NOMO-1 treated with dmso at 0.1 percent for 144 hours (cell line): ENCODE measurements at regions not wholly inside any gene's neighbourhood (a gene's known extent, or its start where the extent isn't known, plus 50 kb on each side); places are given as distances from the start of the nearest gene placed in this dataset.
"Not testable (repeated sequence)": the region's sequence is repeated elsewhere in the genome, so short reads cannot be mapped to it uniquely, and the experiment has no call there.

Source experiments
- DNase-seq: peaks from one replicate; lab custom pipeline; 2025; ENCODE audit not compliant: unreplicated experiment; lab: John Stamatoyannopoulos, UW

DNA sequence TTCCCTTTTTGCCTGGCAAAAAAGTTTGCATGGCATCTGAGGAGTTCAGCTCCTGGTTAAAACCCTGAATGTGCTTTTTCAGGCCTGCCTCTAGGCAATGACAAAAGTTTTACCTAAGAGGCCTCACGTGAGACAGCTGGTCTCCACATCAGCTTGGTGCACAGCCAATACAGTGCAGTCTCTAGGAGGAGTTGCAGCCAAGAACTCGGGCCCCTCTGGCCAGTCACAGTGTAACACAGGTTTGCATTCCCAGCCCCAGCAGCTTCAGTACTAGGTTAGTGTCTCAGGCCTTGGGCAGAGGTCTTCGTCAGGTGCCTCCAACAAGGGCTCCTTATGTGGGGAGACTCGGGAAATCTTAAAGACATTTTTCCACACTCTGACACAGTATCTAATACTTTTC, 771.7 kb downstream of the SORCS1 start:
- DNase-seq: no peak

DNA sequence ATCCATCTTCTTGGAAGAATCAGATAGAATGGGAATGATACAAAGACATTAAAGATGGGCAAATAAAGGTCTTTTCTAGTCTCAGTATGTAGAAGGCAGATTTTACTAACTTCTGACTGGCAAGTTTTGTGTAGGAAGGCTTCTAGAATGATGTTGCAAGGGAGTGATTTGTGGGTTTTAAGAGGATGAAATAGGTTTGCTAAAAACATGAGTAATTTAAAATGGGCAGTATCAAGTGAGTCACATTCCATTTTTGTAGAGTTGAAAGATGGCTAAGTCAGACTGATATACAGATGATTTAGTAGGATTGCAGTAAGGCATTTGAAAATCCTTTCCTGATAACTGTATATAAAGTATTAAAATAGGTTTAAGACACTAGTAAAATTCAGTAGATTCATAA, 777.4 kb downstream of the SORCS1 start:
- no peak for DNase-seq

DNA sequence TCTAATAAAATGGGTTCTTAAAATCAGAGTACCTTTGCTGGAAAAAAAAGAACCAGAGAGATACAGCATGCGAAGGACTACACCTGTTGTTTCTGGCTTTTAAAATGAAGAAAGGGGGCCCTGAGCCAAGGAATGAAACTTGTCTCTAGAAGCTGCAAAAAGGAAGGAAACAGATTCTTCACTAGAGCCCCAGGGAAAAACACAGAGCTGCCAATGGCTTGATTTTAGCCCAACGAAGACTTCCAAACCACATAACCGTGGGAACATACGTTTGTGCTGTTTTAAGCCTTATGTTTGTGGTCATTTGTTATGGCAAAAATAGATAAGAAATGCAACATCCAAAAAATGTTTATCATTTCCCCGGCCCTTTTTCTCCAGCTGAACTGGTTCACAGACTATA, 780.0 kb downstream of the SORCS1 start:
- DNase-seq: no peak

DNA sequence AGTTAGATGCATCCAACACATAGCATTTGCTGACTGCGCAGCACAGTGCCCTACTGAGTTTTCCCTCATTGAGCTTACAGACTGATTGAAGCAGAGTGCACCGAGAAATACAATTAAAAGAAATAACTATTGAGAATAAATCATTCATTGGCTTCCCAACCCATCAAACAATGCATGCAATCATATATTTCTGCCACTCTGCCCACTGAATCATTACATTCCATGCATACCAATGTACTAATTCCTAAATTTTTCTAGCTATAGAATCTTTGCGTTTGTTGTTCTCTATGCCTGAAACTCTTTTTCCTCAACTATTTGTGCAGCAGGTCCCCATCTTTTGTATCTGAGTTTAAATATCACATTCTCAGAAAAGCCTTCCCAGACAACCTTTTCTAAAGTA, 783.8 kb downstream of the SORCS1 start:
- no peak for DNase-seq

DNA sequence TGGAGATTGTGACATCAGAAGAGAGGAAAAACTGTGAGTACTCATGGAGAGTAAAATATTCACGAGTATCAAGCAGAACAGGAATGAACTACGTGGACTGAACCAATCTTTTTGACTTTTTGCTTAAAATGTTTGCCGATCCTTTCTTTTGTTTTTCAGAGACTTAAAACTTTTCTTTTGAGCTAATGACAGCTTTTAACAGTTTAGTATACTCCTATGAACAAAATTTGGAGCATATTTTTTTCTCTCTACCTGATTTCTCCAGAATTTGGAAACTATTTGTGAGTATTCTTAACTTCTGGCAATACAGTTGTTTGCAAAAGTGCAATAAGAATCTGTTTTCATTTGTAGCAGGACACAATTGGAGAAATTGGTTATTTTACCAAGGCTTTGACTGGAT, 786.3 kb downstream of the SORCS1 start:
- DNase-seq: no peak

DNA sequence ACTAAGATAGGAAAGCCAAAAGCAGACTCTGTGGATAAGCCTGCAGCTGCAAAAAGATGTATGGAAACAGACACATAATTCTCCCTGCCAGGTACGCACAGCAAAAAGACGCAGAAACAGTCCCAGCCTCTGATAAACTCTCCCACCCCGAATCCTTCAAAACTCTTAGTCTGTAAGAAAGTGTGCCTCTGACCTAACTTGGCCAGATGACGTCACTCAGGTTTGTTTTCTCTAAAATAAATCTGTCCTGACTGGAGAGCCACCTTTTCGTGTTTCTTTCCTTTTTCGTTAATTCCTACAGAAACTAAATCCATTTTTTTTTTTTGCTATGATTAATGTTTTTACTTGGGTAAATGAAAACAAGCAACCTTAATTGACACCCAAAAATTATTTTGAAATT, 793.8 kb downstream of the SORCS1 start:
- no peak for DNase-seq

DNA sequence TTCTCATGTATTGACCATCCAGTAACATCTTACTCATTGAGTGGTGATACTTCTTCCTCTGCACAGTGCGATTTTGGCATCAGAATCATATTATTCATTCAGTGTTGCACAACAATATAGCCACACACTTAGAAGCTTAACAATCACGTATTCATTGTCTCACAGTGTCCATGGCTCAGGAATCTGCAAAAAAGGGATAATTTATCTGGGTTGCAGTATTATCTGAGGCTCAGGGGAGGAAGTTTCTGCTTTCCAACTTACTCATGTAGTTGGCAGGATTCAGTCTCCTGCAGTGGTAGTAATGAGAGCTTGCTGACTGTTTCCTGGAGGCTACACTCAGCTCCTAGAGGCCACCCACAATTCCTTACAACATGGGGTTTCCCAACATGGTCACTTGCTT, 803.6 kb downstream of the SORCS1 start:
- no peak for DNase-seq

DNA sequence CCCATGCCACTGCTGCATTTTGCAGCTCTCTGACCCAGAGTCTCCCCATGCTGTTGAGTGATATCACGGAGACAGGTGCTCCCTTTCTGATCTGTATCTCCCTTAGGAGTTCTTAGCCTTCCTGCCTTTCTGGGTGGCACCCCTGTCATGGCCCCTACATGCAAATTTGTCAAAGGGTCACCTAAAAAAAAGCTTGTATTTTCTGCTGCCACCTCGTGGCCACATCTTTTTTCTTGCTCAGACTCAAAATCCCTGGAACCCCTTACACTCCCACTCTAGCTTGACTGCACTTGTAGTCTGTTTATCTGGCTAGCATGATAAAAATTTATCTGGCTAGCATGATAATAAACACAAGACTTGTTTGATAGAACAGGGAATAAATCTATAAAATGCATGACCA, 809.1 kb downstream of the SORCS1 start:
- no peak for DNase-seq

DNA sequence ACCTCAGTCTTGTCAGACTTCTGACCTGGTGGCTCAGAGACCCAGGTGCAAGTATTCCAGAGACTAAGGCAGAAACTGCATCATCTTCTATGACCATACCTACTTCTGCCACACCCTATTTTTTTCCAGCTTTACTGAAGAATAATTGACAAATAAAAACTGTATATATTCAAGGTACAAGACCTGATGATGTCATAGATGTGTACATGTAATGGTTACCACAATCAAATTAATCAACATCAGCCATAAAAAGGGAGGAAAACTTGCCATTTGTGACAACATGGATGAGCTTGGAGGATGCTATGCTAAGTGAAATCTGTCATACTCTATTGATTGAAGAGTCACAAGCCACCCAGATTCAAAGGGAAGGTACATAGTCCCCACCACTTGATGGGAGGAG, 815.6 kb downstream of the SORCS1 start:
- DNase-seq: no peak

DNA sequence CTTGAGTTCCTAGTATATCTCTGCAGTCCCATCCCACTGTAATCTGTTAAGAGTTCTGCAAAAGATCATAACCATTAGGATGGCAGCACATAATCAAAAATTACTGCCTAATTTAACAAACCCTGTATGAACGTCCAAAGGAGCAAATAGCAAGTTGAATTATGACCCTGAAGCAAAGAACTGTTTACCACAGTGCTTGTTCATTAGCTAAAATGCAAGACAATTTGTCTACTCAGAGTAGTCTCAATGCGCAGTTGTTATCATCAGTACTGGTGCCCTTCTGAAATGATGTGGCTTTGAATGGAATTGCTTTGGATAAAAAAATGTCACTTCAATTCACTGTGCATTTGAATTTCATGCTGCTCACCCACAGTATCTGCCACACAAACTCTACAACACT, 817.0 kb downstream of the SORCS1 start:
- no peak for DNase-seq

DNA sequence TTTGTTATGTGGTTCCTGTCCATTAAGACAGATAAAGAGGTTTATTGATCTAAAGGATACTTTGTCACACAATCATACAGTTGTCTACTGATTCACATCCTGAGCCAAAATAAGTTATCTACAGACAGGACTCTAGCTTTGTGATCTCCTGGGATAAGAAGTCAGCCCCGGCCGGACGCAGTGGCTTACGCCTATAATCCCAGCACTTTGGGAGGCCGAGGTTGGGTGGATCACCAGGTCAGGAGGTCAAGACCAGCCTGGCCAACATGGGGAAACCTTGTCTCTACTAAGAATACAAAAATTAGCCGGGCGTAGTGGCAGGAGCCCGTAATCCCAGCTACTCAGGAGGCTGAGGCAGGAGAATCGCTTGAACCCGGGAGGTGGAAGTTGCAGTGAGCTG, 821.0 kb downstream of the SORCS1 start:
- DNase-seq: not testable (repeated sequence)

DNA sequence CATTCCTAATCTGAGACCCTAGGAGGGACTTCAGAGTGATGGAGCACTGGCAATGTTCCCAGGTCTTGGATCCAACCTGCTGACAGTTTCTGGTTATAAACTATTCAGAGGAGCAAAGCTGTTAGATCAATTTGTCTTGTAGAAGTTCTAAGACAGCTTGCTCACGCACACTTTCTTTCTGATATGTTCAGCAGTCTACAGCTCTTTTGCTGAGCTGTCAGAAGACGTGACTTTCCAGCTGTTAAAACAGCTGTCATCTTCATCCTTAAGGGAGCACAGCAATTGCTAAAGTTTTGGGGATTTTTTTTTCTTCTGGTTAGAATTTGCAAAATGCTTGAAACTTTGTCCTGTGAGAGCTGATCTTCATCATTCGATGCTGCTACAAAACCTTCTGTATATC, 823.1 kb downstream of the SORCS1 start:
- no peak for DNase-seq

DNA sequence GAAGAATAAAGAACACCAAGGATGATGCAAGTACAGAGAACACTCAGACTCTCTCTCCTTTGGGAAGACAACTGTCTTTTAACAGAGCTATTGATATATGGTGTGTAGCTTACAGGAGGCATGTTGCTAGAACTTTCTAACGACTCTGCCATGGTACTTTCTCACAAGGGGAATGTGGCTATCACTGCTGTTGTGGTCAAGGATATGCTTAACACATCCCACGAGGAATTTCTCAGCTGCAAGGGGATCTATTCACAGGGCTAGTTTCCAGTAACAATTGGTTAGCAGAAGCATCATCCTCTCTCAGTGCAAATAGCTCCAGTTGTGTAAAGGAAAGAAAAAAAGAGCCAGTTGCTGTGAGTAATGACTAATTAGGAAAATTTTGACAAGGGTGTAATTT, 826.0 kb downstream of the SORCS1 start:
- no peak for DNase-seq

DNA sequence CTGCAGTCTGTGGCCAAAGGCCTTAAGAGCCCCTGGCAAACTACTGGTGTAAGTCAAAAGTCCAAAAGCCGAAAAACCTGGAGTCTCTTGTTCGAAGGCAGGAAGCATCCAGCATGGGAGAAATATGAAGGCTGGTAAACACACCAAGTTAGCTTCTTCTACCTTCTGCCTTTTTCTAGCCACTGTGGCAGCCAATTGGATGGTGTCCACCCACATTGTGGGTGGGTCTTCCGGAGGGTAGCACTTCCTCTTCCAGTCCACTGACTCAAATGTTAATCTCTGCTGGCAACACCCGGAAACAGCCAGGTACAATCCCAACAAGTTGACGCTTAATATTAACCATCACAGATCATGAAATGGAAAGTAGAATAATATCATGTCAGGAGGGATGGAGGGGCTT, 827.6 kb downstream of the SORCS1 start:
- DNase-seq: no peak

DNA sequence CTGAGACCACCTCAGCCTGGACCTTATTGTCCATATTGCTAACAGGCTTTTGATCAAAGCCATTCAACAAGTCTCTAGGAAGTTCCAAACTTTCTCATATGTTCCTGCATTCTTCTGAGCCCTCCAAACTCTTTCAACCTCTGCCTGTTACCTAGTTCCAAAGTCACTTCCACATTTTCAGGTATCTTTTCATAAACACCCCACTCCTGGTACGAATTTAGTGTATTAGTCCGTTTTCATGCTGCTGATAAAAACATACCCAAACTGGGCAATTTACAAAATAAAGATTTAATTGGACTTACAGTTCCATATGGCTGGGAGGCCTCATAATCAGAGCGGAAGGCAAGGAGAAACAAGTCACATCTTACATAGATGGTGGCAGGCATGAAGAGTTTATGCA, 836.8 kb downstream of the SORCS1 start:
- DNase-seq: no peak

DNA sequence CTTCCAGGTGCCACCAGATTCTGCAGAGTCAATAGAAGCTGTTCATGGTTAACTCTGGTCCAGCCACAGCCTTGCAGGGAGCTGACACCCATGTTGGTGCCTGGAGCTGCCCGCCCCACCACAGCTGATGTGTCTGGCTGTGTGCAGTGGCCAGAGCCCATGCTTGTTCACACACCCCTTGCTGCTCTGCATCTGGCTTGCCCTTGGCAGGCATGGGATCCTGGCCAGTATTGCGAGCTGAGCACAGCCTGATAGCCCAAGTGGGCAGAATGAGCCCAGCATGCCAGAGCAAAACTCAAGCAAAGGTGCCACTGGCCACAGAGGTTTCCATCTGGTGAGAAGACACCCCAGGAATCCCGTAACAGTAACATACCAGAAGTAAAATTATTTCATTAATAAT, 843.6 kb downstream of the SORCS1 start:
- no peak for DNase-seq

DNA sequence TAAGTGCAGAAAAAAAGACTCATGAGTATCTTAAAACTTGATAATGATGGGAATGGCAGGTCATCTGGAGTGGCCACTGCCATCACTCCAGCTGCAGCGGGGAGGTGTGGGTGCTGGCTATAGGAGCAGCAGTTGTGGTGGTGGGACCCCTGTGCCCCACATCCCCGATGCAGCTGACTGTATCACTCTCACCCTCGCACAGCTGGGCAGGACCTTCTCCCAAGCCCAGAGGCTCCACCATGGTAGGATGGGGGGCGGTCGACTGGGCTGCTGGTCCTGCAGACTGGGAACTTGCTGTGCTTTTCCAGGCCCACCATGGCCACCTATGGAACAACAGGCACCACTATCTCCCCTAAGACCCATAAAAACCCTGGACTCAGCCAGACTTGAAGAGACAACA, 844.4 kb downstream of the SORCS1 start:
- DNase-seq: no peak

DNA sequence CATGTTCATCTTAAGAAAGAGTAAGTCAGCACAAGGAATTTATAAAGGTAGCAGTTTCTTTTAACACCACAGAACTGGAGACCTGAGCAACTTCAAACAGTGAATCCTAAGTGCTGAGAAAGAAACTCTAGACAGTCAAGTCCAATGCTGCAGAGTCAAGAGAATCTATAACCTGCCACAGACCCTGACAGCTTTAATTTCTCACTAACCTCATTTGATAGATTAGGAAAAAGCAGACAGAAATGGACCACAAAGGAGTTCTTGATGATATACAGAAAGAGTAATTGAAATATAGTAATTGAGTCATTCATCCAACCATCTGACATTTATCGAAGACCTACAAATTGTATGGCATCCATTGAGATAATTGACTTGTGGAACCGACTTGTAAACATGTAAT, 847.0 kb downstream of the SORCS1 start:
- no peak for DNase-seq

DNA sequence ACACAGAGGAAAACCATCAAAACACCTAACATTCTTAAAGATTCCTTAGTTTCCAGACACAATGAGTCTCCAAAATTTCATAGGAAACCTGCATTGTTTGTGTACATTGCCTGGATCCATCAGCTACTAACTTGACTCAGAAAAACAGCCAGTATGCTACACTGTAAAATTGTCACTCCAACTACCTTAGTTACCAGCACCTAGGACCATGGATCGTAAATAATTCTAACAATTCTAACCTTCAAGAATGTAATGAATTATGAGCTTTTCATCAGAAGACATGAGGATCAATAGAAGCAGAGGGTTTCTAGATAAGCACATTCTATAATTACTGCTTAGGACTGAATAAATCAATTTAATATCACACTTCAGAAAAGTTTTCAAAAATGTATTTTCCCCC, 851.5 kb downstream of the SORCS1 start:
- DNase-seq: no peak

DNA sequence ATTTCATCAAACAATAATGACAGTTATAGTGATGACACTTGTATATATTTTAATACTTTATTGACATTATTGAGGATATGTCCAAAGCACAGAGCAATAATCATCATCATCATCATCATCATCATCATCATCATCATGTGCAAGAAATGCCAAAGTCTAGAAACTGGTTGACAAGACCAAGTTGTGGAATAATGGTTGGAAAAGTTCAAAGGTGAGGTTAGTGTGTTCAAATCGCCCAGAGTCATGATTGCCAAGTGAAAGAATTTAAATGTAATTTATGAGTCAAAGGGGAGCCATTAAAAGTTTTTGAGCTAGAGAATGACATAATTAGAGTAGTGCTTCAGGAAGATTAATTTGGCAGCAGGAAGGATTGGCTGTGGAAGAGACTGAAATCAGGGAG, 852.4 kb downstream of the SORCS1 start:
- no peak for DNase-seq

DNA sequence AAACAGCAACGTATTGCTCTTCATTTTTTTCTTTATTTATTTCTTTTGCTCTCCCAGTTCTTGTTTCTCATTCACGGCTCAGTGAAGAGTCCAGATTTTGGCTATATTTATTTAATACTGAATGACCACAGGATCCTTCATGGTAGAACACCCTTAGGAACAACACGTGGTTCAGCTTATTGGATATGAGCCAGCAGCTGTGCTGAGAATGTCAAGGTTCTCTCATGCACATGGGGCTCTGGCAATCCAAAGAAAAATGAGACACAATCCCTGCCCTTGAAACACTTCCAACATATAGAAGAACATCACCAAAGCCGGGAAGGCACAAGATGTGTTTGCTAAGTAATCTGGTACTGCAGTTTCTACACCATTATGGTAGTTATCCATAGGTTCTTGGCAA, 852.9 kb downstream of the SORCS1 start:
- no peak for DNase-seq

DNA sequence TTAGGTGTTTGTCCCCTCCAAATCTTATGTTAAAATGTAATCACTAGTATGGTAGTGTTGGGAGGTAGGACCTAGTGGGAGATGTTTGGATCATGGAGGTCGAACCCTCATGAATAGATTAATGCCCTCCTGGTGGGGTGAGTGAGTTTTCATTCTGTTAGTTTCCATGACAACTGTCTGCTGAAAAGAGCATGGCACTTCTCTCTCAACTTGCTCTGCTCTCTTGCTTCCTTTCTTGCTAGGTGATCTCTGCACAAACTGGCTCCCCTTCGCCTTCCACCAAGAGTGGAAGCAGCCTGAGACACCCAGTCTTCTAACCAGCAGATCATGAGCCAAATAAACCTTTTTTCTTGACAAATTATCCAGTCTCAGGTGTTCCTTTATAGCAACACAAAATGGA, 853.9 kb downstream of the SORCS1 start:
- no peak for DNase-seq

DNA sequence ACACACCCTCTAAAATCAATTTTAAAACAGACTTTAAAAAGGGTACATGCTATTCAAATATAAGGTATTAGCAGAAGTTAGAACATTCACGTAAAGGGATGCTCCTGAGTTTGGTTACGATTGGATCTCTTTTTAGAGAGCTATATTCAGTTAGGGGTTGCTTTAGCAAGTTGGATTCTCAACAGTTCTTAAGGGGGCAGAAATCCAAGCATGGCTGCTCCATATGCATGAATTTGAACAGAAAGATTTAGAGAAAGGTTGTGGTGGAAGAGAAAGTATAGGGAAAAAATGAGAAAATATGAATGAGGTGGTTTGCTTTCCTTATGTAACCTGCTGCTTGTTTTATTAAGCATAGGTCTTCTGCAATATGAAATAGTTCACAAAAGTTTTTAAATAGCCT, 855.1 kb downstream of the SORCS1 start:
- no peak for DNase-seq

DNA sequence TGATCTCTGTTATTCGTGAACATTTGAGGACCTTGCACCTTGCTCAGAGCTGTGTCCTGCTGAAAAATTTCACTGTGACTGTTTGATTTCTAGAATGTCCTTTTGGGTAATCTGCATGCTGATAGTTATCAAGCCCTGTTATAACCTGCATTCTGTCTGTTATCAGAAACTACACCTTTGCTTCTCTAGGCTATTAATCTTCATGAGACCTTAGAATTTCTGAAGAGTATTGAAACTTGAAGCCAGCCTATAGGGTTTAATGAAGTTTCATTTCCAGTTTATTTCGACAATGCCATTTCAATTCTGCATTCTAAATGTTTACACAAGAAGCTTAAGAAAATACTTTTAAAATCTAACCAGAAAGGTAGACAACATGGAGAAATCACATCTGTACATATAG, 856.2 kb downstream of the SORCS1 start:
- DNase-seq: no peak
